NCI-H345 treated with DMSO at 0.1 percent for 48 hours (cell line): ENCODE measurements at regions not wholly inside any gene's neighbourhood (a gene's known extent, or its start where the extent isn't known, plus 50 kb on each side); places are given as distances from the start of the nearest gene placed in this dataset.

Experiments
- DNase-seq: peaks from one replicate; lab custom pipeline; 2025; ENCODE audit not compliant: unreplicated experiment; lab: John Stamatoyannopoulos, UW

DNA sequence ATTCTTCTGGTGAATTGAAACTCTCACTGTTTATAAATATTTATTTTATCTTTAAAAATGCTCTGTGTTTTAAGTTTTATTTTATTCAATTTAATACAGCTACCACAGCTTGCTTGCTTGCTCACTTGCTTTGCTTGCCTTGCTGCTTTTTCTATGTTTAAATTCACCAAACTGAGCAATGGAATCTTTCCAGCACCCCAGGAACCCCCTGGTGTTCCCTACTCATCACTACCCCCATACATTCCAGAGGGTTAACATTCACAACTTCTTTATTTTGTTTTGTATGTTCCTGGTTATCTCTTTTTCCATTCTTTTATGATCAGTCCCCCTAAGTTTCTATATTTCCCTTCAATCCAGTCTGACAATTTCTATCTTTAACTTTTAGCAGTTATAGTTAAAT lies 166.5 kb upstream of the COL1A2 start:
- no peak for DNase-seq

- DNase-seq, result no peak
These were observed 166.0 kb upstream of the COL1A2 start for GRCh38 chr7:94228678-94229077.

- no peak for DNase-seq
These were observed 163.4 kb upstream of the COL1A2 start for GRCh38 chr7:94231305-94231704.

- DNase-seq, result no peak
These were observed 157.7 kb upstream of the COL1A2 start for GRCh38 chr7:94236960-94237359.

- DNase-seq, result no peak
These were observed 157.3 kb upstream of the COL1A2 start for GRCh38 chr7:94237417-94237816.

DNA sequence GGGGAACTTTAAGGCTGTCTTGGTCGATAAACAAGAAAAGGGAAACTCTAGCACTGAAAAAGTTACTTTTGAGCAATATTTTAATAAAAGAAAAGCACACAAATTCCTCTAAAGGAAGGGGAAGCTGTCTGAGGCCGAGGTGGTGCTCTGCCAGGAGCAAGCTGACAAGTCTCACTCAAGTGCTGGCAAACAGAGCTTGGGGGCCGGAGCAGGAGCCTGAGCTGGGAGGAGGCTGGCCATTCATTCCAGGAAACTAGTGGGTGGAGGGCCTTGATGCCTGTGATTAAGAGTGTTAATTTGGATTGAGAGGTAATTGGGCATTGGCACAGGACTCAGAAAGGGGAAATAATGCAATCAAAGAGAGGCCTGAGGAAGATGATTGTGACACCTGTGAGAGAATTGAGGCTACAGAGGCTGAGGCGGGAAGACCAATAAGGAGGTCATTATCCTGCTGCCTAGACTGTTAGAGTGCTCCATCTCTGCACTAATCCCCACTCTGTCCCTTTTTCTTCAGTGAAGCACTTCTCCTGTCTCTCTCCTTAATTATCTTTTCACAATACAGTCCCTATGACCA lies 154.9 kb upstream of the COL1A2 start:
- no peak for DNase-seq

GRCh38 chr7:94240902-94241301 lies 153.8 kb upstream of the COL1A2 start:
- DNase-seq, result no peak

GRCh38 chr7:94241402-94241925 lies 153.2 kb upstream of the COL1A2 start:
- no peak for DNase-seq

- DNase-seq, result no peak
These were observed 151.5 kb upstream of the COL1A2 start for GRCh38 chr7:94243066-94243711.

GRCh38 chr7:94244760-94245159 lies 149.9 kb upstream of the COL1A2 start:
- DNase-seq, result no peak

DNA sequence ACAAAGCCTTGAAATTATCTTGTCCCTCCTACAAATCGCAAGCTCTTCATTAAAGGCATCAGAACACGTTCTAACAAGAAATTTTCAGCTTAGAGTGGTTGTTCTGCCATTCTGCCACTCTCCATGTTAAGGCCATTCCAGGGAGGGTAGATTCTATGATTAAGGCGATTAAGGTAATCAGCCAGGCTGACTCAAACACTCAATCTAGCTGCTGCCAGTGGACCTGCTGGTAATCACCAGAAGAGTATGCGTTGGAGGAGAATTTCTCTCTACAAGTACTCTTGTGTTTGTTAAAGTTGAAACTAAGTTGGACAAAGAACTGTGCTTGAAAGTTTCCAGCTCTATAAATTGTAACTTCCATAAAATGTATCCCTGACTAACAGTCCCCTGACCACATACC lies 149.2 kb upstream of the COL1A2 start:
- no peak for DNase-seq

DNA sequence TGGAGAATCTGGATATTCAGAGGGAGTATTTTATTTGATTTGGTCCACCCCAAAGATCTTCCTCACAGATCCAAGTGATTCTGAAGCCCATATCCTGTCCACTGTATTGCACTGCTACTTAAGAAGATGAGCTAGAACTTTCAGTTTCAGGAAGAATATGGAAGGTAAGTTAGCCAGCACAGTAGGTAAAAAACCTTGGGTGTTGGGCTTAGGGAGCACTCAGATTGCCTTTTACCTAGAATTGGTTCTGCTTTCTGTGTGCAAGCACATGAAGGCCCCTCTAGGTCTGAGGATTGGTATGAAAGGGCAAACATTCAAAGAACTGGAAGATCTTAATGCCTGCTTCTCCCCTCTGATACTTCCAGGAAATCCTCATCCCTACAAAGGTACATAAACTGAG lies 146.7 kb upstream of the COL1A2 start:
- no peak for DNase-seq

DNA sequence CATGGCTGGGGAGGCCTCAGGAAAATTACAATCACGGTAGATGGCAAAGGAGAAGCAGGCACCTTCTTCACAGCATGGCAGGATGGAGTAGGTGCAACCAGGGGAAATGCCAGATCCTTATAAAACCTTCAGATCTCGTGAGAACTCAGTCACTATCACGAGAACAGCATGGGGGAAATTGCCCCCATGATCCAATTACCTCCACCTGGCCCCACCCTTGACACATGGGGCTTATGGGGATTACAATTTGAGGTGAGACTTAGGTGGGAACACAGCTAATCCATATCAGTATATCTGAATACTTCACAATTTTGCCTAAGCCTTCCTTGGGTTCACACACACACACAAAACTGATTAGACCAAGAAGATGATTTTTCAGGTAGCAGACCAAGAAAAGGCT lies 145.1 kb upstream of the COL1A2 start:
- DNase-seq, result no peak

GRCh38 chr7:94250124-94250523 lies 144.6 kb upstream of the COL1A2 start:
- DNase-seq, result no peak

DNA sequence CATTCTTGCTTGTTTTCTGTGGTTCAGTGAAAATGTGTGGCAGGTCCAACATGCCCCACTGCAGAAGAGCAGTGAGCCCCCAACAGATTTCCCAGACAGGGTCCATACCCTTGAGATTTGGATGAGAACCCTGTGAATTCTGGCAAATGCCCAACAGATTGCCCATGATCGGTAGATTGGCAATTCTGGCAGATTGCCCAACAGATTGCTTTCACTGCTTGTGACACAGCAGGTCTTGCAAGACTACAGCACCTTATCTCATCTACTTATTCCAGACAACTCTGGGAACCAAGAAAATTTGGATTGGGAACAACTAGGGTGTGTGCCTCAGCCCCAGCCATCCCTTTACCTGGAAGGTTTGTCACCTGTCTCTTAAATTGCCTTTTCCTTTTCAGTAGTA lies 143.7 kb upstream of the COL1A2 start:
- DNase-seq, result no peak

- no peak for DNase-seq
These were observed 142.6 kb upstream of the COL1A2 start for GRCh38 chr7:94252124-94252523.

DNA sequence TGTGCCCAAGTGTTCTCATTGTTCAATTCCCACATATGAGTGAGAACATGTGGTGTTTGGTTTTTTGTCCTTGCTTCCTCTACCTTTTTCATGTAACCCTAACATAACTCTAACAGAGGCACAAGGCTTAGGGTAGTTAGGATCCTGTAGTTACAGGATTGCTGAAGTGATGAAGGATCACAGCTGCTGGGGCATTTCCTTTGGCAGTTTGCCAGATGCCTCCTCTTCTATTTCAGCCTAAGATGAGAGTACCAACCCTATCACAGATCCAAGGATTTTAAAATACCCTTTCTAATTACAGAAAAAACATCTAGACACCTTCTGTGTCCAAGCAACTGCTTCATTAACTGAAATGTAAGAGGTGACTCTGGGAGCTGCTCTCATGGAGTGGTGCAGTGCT lies 141.7 kb upstream of the COL1A2 start:
- DNase-seq, result no peak

GRCh38 chr7:94253686-94254085 lies 141.0 kb upstream of the COL1A2 start:
- no peak for DNase-seq

- no peak for DNase-seq
These were observed 136.0 kb upstream of the COL1A2 start for GRCh38 chr7:94258418-94259300.

DNA sequence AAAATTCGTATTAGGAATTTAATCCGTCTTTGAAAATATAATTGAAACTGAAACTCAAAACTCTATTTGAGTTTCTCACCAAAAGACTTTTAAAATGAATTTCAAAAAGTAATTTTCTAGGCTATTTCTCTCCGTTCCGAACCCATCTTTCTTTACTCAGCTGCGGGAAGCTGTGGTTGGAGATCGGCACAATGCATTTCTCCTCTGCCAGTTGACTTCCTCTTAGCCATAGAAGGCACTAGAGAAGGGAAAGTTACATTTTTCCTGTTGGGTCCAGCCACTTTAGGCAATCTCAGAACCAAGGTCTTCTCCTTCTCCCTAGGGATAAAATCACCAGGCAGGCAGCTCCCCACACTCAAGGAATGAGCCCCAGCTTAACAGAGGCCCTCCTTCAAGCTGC lies 133.6 kb upstream of the COL1A2 start:
- DNase-seq, result no peak

- DNase-seq, result no peak
These were observed 129.9 kb upstream of the COL1A2 start for GRCh38 chr7:94264756-94265155.

GRCh38 chr7:94265456-94265855 lies 129.2 kb upstream of the COL1A2 start:
- no peak for DNase-seq
